Trophoblast cell (in vitro differentiated cells and primary cell): ENCODE measurements at regions not wholly inside any gene's neighbourhood (a gene's known extent, or its start where the extent isn't known, plus 50 kb on each side); places are given as distances from the start of the nearest gene placed in this dataset.

Experiments
- DNase-seq, 2 donors: peaks; one replicate each; pipeline ENCODE4 v3.0.0-alpha.2; 2016
- H2AFZ ChIP-seq: 2 replicates; pipeline ENCODE4 v1.6.1; 2013; ENCODE audit warnings: low read length, moderate library complexity, mild to moderate bottlenecking; ENCODE audit not compliant: insufficient read depth, poor library complexity
- H2AK5ac ChIP-seq: 2 replicates; pipeline ENCODE4 v1.6.1; 2013; ENCODE audit warnings: mild to moderate bottlenecking, low read length
- H2BK120ac ChIP-seq: 2 replicates; pipeline ENCODE4 v1.6.1; 2013; ENCODE audit warnings: low read length, mild to moderate bottlenecking, moderate library complexity; ENCODE audit not compliant: insufficient read depth, poor library complexity
- H2BK12ac ChIP-seq: 2 replicates; pipeline ENCODE4 v1.6.1; 2013; ENCODE audit warnings: mild to moderate bottlenecking, low read length, moderate library complexity
- H2BK5ac ChIP-seq: 2 replicates; pipeline ENCODE4 v1.6.1; 2013; ENCODE audit warnings: low read length, low read depth, moderate library complexity, mild to moderate bottlenecking; ENCODE audit not compliant: poor library complexity
- H3K14ac ChIP-seq: 2 replicates; pipeline ENCODE4 v1.6.1; 2013; ENCODE audit warnings: mild to moderate bottlenecking, low read length
- H3K18ac ChIP-seq: 2 replicates; pipeline ENCODE4 v1.6.1; 2013; ENCODE audit warnings: mild to moderate bottlenecking, low read length
- H3K23ac ChIP-seq: 2 replicates; pipeline ENCODE4 v1.6.1; 2013; ENCODE audit warnings: low read length
- H3K27ac ChIP-seq: 2 replicates; pipeline ENCODE4 v1.5.1; 2013; ENCODE audit warnings: low read depth, mild to moderate bottlenecking, inconsistent platforms, low read length, moderate library complexity
- H3K27me3 ChIP-seq: 2 replicates; pipeline ENCODE4 v1.6.1; 2013; ENCODE audit warnings: inconsistent platforms, mild to moderate bottlenecking, low read length, moderate library complexity; ENCODE audit not compliant: insufficient read depth
- H3K36me3 ChIP-seq, 2 experiments: 1 replicate in 1 of 2; 2 replicates in 1 of 2; pipeline ENCODE4 v1.6.1; 2013; ENCODE audit warnings: low read length in 2 of 2, mild to moderate bottlenecking in 2 of 2, moderate library complexity in 1 of 2; ENCODE audit not compliant: insufficient read depth in 2 of 2, control insufficient read depth in 1 of 2
- H3K4ac ChIP-seq: 2 replicates; pipeline ENCODE4 v1.6.1; 2013; ENCODE audit warnings: low read depth, mild to moderate bottlenecking, low read length, moderate library complexity
- H3K4me1 ChIP-seq, 2 experiments: 1 replicate in 1 of 2; 2 replicates in 1 of 2; pipeline ENCODE4 v1.6.1; 2013; ENCODE audit warnings: low read length in 2 of 2, mild to moderate bottlenecking in 2 of 2, moderate library complexity in 1 of 2; ENCODE audit not compliant: insufficient read depth in 2 of 2, control insufficient read depth in 1 of 2
- H3K4me2 ChIP-seq: 2 replicates; pipeline ENCODE4 v1.6.1; 2013; ENCODE audit warnings: inconsistent platforms, mild to moderate bottlenecking, low read length, moderate library complexity
- H3K4me3 ChIP-seq: 2 replicates; pipeline ENCODE4 v1.5.1; 2013; ENCODE audit warnings: mild to moderate bottlenecking, low read depth, low read length, inconsistent platforms
- H3K79me1 ChIP-seq: one replicate; pipeline ENCODE4 v1.6.1; 2013; ENCODE audit warnings: low read length
- H3K79me2 ChIP-seq: 2 replicates; pipeline ENCODE4 v1.6.1; 2013; ENCODE audit warnings: low read length, mild to moderate bottlenecking; ENCODE audit not compliant: control insufficient read depth, insufficient read depth, poor library complexity
- H3K9ac ChIP-seq: 2 replicates; pipeline ENCODE4 v1.6.1; 2013; ENCODE audit warnings: mild to moderate bottlenecking, low read length
- H3K9me3 ChIP-seq: 2 replicates; pipeline ENCODE4 v1.6.1; 2013; ENCODE audit warnings: low read depth, mild to moderate bottlenecking, control low read depth, inconsistent platforms, low read length; ENCODE audit not compliant: insufficient read depth
- H4K12ac ChIP-seq: 2 replicates; pipeline ENCODE4 v1.6.1; 2013; ENCODE audit warnings: low read depth, mild to moderate bottlenecking, low read length, moderate library complexity
- H4K8ac ChIP-seq: 2 replicates; pipeline ENCODE4 v1.6.1; 2013; ENCODE audit warnings: low read depth, mild to moderate bottlenecking, low read length, moderate library complexity
- H4K91ac ChIP-seq: one replicate; pipeline ENCODE4 v1.6.1; 2013; ENCODE audit warnings: low read depth, mild to moderate bottlenecking, low read length, moderate library complexity
- WGBS: extraction: QIAGEN DNeasy Blood & Tissue Kit; methylation state at CpG from one replicate; pipeline ENCODE4 v1.1.7; 2013; ENCODE audit warnings: missing lambda C conversion rate; ENCODE audit not compliant: insufficient read length, insufficient coverage; ENCODE audit errors: extremely low coverage; 5-methylcytosine and 5-hydroxymethylcytosine counted together

DNA sequence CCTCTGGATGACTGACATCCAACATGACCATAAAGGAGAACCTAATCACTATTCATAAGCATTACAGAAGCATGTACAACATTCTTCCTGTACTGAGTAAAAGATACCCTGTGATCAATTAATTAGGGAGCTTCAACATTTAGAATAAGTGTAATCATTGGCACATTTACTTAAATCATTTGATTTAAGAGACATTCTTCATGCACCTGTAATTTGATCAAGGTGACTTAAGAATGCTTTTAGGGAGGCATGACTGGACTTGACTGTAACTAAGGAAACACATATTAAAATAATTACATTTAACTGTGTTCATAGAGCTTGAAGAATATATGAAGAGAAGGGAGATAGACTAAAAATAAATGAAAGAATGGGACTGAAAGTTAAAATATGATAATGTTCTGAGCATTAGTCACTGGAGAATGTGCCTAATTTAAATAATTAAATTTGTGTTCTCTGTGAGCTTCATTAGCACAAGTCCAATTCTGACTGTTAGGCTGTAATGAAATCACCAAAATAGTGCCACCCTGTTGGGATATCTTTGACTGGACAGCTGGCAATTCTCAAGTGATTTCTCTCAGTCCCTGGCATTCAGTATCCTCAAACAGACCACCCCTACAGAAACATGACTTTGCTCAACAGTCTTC lies 295.5 kb upstream of the ADGRB3 start:
- Histone ChIP-seq H3K79me1 (no peaks in the 10 kb centered on the region), H3K27me3 (no peaks in the 10 kb centered on the region), H3K4me2 (no peak overlapping the region), H4K91ac (no peak overlapping the region), H3K79me2 (no peaks in the 10 kb centered on the region), H3K4me3 (no peak overlapping the region), H4K12ac (no peak overlapping the region), H3K36me3 (no peaks in the 10 kb centered on the region), H2BK12ac (no peak overlapping the region), H3K27ac (no peak overlapping the region), H3K4ac (no peak overlapping the region), H3K4me1 (no peaks in the 10 kb centered on the region), H2BK5ac (no peak overlapping the region), H3K9ac (no peak overlapping the region), H4K8ac (no peak overlapping the region), H2BK120ac (no peak overlapping the region), H2AK5ac (no peak overlapping the region), H3K18ac (no peak overlapping the region), H3K9me3 (no peaks in the 10 kb centered on the region), H3K14ac (no peak overlapping the region), H3K23ac (no peak overlapping the region), H2AFZ (no peak overlapping the region)
- no peak for DNase-seq

DNA sequence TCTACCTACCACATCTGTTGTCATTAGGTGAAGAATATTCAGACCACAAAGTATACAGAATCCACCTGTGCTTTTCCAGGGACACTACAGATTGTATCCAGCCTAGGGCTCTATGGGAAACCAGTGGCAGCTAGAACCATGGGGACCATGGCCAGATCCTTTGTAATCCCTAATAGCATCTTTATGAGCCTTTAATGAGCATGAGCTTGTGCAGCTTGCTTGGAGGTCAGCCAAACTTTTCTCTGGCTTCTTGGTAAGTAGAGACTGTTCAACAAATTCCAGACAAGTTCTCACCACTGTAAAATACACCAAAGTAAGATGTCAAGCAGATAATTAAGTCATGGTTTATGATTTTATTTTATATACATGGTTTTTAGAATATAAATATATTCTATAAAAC lies 301.6 kb upstream of the ADGRB3 start:
- H3K18ac ChIP-seq: no peak overlapping the region
- no peak overlapping the region for H2AK5ac ChIP-seq
- H2BK12ac ChIP-seq: no peak overlapping the region
- no peak overlapping the region for H3K23ac ChIP-seq
- no peak overlapping the region for H4K91ac ChIP-seq
- H3K4me1 ChIP-seq: no peaks in the 10 kb centered on the region
- H3K9ac ChIP-seq: no peak overlapping the region
- H2AFZ ChIP-seq: no peak overlapping the region
- no peaks in the 10 kb centered on the region for H3K79me1 ChIP-seq
- no peak overlapping the region for H4K8ac ChIP-seq
- H3K4me2 ChIP-seq: no peak overlapping the region
- H3K14ac ChIP-seq: no peak overlapping the region
- no peak overlapping the region for H4K12ac ChIP-seq
- no peaks in the 10 kb centered on the region for H3K27me3 ChIP-seq
- H2BK5ac ChIP-seq: no peak overlapping the region
- H3K27ac ChIP-seq: no peak overlapping the region
- no peaks in the 10 kb centered on the region for H3K36me3 ChIP-seq
- H3K4me3 ChIP-seq: no peak overlapping the region
- no peaks in the 10 kb centered on the region for H3K79me2 ChIP-seq
- no peak overlapping the region for H2BK120ac ChIP-seq
- no peak for DNase-seq
- no peak overlapping the region for H3K4ac ChIP-seq
- H3K9me3 ChIP-seq: no peaks in the 10 kb centered on the region

DNA sequence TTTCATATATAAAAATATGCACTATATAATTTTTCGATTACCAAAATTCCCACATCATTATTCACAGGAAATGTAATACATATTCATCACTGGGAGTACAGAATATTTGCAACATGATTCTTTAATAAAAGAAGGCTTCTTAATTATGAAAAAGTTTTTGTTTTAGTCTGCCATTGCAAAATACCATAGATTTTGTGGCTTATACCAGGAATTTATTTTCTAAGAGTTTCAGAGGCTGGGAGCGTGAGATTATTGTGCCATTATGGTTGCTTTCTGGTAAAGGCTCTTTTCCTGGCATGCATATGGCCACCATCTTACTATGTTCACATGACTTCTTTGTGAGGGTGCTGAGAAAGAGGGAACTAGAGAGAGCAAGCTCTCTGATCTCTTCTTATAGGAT lies 306.9 kb upstream of the ADGRB3 start:
- H2BK12ac ChIP-seq: no peak overlapping the region
- H3K27me3 ChIP-seq: no peaks in the 10 kb centered on the region
- no peak overlapping the region for H3K4ac ChIP-seq
- no peak overlapping the region for H4K12ac ChIP-seq
- H2BK120ac ChIP-seq: no peak overlapping the region
- no peaks in the 10 kb centered on the region for H3K36me3 ChIP-seq
- no peak overlapping the region for H3K27ac ChIP-seq
- no peaks in the 10 kb centered on the region for H3K4me1 ChIP-seq
- no peak overlapping the region for H2AK5ac ChIP-seq
- no peaks in the 10 kb centered on the region for H3K9me3 ChIP-seq
- no peak overlapping the region for H3K14ac ChIP-seq
- no peak overlapping the region for H2AFZ ChIP-seq
- no peaks in the 10 kb centered on the region for H3K79me1 ChIP-seq
- H4K8ac ChIP-seq: no peak overlapping the region
- no peak for DNase-seq
- H2BK5ac ChIP-seq: no peak overlapping the region
- H3K4me2 ChIP-seq: no peak overlapping the region
- H3K23ac ChIP-seq: no peak overlapping the region
- WGBS: no CpG with 5 or more reads among the region's 2 CpGs
- no peaks in the 10 kb centered on the region for H3K79me2 ChIP-seq
- no peak overlapping the region for H3K9ac ChIP-seq
- H3K18ac ChIP-seq: no peak overlapping the region
- H4K91ac ChIP-seq: no peak overlapping the region
- no peak overlapping the region for H3K4me3 ChIP-seq

DNA sequence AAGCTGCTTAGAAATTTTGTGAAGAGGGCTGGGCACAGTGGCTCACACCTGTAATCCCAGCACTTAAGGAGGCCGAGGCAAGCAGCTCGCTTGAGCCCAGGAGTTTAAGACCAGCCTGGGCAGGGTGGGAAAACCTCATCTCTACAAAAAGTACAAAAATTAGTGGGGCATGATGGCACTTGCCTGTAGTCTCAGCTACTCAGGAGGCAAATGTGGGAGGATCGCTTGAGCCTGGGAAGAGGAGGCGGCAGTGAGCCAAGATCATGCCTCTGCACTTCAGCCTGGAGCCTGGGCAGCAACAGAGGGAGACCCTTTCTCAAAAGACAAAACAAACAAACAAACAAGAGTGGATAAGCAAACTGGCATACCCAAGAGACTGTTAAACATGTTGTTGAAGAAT lies 308.3 kb upstream of the ADGRB3 start:
- H3K36me3 ChIP-seq: no peaks in the 10 kb centered on the region
- no peak overlapping the region for H4K8ac ChIP-seq
- H3K79me1 ChIP-seq: no peaks in the 10 kb centered on the region
- H3K23ac ChIP-seq: no peak overlapping the region
- H3K4me1 ChIP-seq: no peaks in the 10 kb centered on the region
- H3K4ac ChIP-seq: no peak overlapping the region
- H3K27ac ChIP-seq: no peak overlapping the region
- H2AFZ ChIP-seq: no peak overlapping the region
- H3K79me2 ChIP-seq: no peaks in the 10 kb centered on the region
- no peak overlapping the region for H2BK5ac ChIP-seq
- WGBS: no CpG with 5 or more reads among the region's 4 CpGs
- no peak overlapping the region for H2AK5ac ChIP-seq
- H3K27me3 ChIP-seq: no peaks in the 10 kb centered on the region
- H3K9ac ChIP-seq: no peak overlapping the region
- H4K12ac ChIP-seq: no peak overlapping the region
- no peak overlapping the region for H2BK120ac ChIP-seq
- H3K14ac ChIP-seq: no peak overlapping the region
- no peak overlapping the region for H3K4me2 ChIP-seq
- no peaks in the 10 kb centered on the region for H3K9me3 ChIP-seq
- no peak overlapping the region for H2BK12ac ChIP-seq
- DNase-seq: no peak
- no peak overlapping the region for H3K18ac ChIP-seq
- H3K4me3 ChIP-seq: no peak overlapping the region
- H4K91ac ChIP-seq: no peak overlapping the region
